HL-60 (cell line): ENCODE measurements at regions not wholly inside any gene's neighbourhood (a gene's known extent, or its start where the extent isn't known, plus 50 kb on each side); places are given as distances from the start of the nearest gene placed in this dataset.

ENCODE experiments used
- DNase-seq, 2 experiments: peaks; one replicate each; pipeline ENCODE4 v3.0.0-alpha.2; 2010 to 2020; ENCODE audit warnings: low read depth in 1 of 2, low spot score in 1 of 2
- H3K27ac ChIP-seq: fragments of 250-450 bp; sonication (Bioruptor Pico); replicated peaks from 2 replicates; pipeline ENCODE4 v1.5.1; 2020; ENCODE audit warnings: mild to moderate bottlenecking, moderate library complexity
- H3K27me3 ChIP-seq: fragments of 250-450 bp; sonication (Bioruptor Pico); 2 replicates; pipeline ENCODE4 v1.5.1; 2021; ENCODE audit warnings: mild to moderate bottlenecking, moderate library complexity; ENCODE audit not compliant: insufficient read depth, poor library complexity, severe bottlenecking
- H3K4me3 ChIP-seq: replicated peaks from 2 replicates; pipeline ENCODE4 v1.5.1; 2011; ENCODE audit warnings: mild to moderate bottlenecking, control low read depth, low read length; ENCODE audit not compliant: insufficient read depth
- GABPA ChIP-seq: IDR thresholded peaks from 2 replicates; pipeline ENCODE4 v1.6.1; 2012; ENCODE audit warnings: low read depth
- POLR2AphosphoS5 ChIP-seq: IDR thresholded peaks from 2 replicates; pipeline ENCODE4 v1.6.1; 2012; ENCODE audit warnings: low read depth
- SPI1 ChIP-seq: IDR thresholded peaks from 2 replicates; pipeline ENCODE4 v1.6.1; 2012; ENCODE audit warnings: low read depth, mild to moderate bottlenecking, borderline replicate concordance
- TF ChIP-seq, protein P1 (sequence below): IDR thresholded peaks from one replicate; pipeline ENCODE4 v1.5.1; 2011; ENCODE audit warnings: low read length, control low read depth, inconsistent platforms; ENCODE audit not compliant: insufficient read depth
- TF ChIP-seq, protein P2 (sequence below): IDR thresholded peaks from 2 replicates; pipeline ENCODE4 v1.6.1; 2012; ENCODE audit warnings: low read depth; ENCODE audit not compliant: insufficient replicate concordance

- Histone ChIP-seq H3K4me3 (no peak overlapping the region), H3K27me3 (no peaks in the 10 kb centered on the region), H3K27ac (no peak overlapping the region)
- TF ChIP-seq SPI1 (no peak), GABPA (no peak)
- TF ChIP-seq, protein P1, sequence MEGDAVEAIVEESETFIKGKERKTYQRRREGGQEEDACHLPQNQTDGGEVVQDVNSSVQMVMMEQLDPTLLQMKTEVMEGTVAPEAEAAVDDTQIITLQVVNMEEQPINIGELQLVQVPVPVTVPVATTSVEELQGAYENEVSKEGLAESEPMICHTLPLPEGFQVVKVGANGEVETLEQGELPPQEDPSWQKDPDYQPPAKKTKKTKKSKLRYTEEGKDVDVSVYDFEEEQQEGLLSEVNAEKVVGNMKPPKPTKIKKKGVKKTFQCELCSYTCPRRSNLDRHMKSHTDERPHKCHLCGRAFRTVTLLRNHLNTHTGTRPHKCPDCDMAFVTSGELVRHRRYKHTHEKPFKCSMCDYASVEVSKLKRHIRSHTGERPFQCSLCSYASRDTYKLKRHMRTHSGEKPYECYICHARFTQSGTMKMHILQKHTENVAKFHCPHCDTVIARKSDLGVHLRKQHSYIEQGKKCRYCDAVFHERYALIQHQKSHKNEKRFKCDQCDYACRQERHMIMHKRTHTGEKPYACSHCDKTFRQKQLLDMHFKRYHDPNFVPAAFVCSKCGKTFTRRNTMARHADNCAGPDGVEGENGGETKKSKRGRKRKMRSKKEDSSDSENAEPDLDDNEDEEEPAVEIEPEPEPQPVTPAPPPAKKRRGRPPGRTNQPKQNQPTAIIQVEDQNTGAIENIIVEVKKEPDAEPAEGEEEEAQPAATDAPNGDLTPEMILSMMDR: no peak
- TF ChIP-seq, protein P2, sequence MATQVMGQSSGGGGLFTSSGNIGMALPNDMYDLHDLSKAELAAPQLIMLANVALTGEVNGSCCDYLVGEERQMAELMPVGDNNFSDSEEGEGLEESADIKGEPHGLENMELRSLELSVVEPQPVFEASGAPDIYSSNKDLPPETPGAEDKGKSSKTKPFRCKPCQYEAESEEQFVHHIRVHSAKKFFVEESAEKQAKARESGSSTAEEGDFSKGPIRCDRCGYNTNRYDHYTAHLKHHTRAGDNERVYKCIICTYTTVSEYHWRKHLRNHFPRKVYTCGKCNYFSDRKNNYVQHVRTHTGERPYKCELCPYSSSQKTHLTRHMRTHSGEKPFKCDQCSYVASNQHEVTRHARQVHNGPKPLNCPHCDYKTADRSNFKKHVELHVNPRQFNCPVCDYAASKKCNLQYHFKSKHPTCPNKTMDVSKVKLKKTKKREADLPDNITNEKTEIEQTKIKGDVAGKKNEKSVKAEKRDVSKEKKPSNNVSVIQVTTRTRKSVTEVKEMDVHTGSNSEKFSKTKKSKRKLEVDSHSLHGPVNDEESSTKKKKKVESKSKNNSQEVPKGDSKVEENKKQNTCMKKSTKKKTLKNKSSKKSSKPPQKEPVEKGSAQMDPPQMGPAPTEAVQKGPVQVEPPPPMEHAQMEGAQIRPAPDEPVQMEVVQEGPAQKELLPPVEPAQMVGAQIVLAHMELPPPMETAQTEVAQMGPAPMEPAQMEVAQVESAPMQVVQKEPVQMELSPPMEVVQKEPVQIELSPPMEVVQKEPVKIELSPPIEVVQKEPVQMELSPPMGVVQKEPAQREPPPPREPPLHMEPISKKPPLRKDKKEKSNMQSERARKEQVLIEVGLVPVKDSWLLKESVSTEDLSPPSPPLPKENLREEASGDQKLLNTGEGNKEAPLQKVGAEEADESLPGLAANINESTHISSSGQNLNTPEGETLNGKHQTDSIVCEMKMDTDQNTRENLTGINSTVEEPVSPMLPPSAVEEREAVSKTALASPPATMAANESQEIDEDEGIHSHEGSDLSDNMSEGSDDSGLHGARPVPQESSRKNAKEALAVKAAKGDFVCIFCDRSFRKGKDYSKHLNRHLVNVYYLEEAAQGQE: no peak
- no peak for DNase-seq
Observed at GRCh38 chr16:26772503-26772902, 294.2 kb upstream of the C16orf82 start.

GRCh38 chr16:26777821-26778220 lies 288.9 kb upstream of the C16orf82 start:
- H3K27me3 ChIP-seq: no peaks in the 10 kb centered on the region
- no peak overlapping the region for H3K4me3 ChIP-seq
- TF ChIP-seq GABPA: no peak
- no peak for TF ChIP-seq POLR2AphosphoS5
- TF ChIP-seq, protein P1: no peak
- TF ChIP-seq SPI1: no peak
- DNase-seq: no peak
- no peak overlapping the region for H3K27ac ChIP-seq

DNA sequence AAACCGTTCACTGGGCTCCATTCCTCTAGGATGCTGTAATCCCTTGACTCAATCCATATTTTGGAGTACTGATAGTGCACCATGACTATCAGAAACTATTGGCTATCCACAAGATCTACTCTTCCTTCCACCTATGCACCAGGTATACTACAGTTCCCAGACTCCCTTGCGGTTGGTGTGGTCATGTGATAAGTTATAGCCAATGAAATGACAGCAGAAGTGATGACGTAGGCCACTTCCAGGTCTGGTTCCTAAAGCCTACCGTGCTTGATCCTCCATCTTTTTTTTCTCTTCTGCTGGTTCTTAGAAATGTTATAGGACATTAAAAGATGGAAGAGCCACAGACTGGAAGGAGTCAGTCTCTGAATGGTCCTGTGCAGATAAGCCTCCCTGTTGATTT lies 278.8 kb upstream of the C16orf82 start:
- TF ChIP-seq, protein P2: no peak
- TF ChIP-seq POLR2AphosphoS5 (no peak), SPI1 (no peak), GABPA (no peak)
- TF ChIP-seq, protein P1: no peak
- Histone ChIP-seq H3K27me3 (no peaks in the 10 kb centered on the region), H3K27ac (no peak overlapping the region), H3K4me3 (no peak overlapping the region)
- DNase-seq: no peak

DNA sequence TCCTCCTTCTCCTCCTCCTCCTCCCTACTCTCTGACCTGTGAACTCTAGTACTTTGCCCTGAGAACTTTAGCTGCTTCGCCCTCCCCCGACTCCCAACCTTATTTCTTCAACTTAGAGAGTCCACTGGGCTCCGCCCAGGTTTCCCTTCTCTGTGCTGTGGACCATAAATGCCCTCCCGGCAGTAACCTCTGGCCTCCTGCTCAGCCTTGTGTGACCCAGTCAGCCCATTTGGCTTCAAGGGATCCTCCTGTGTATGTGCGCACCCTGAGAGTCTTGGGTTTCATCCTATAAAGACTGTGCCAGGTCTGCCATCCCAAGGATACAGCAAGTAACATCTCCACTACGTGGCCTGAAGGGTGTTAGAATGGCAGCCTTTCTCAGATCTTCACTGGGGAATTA lies 275.6 kb upstream of the C16orf82 start:
- TF ChIP-seq POLR2AphosphoS5: no peak
- no peak for TF ChIP-seq GABPA
- TF ChIP-seq, protein P1: no peak
- TF ChIP-seq, protein P2: no peak
- TF ChIP-seq SPI1: no peak
- DNase-seq: no peak
- Histone ChIP-seq H3K27ac (no peak overlapping the region), H3K4me3 (no peak overlapping the region), H3K27me3 (no peaks in the 10 kb centered on the region)
